CD14-positive monocyte (primary cell): ENCODE measurements at regions not wholly inside any gene's neighbourhood (a gene's known extent, or its start where the extent isn't known, plus 50 kb on each side); places are given as distances from the start of the nearest gene placed in this dataset.

Experiments used
- DNase-seq, 3 donors: peaks; one replicate each; pipeline ENCODE4 v3.0.0-alpha.2; 2011 to 2022
- H2AFZ ChIP-seq: 2 replicates; pipeline ENCODE4 v1.6.0; 2012; ENCODE audit warnings: mild to moderate bottlenecking, low read depth, low read length, inconsistent platforms; ENCODE audit not compliant: insufficient read depth, poor library complexity, severe bottlenecking
- H3K27ac ChIP-seq, 2 donors: 1 replicate in 1 of 2; 2 replicates in 1 of 2; pipeline ENCODE4 v1.5.1; 2012 to 2013; ENCODE audit warnings: low read length in 2 of 2, control low read depth in 1 of 2, inconsistent platforms in 1 of 2, low read depth in 1 of 2, mild to moderate bottlenecking in 1 of 2
- H3K27me3 ChIP-seq, 2 donors: one replicate each; pipeline versions ENCODE4 v1.6.0 to v1.6.1; 2011 to 2013; ENCODE audit warnings: low read length in 2 of 2; ENCODE audit not compliant: control insufficient read depth in 2 of 2, insufficient read depth in 2 of 2
- H3K36me3 ChIP-seq, 2 donors: replicated peaks in 1 of 2; 1 replicate in 1 of 2; 2 replicates in 1 of 2; pipeline versions ENCODE4 v1.5.1 to v1.6.1; 2012 to 2013; ENCODE audit warnings: low read length in 2 of 2, control low read depth in 1 of 2, inconsistent platforms in 1 of 2, mild to moderate bottlenecking in 1 of 2; ENCODE audit not compliant: insufficient read depth in 2 of 2, control insufficient read depth in 1 of 2
- H3K4me1 ChIP-seq, 2 donors: 1 replicate in 1 of 2; 2 replicates in 1 of 2; pipeline versions ENCODE4 v1.5.1 to v1.6.1; 2012 to 2013; ENCODE audit warnings: low read length in 2 of 2, control low read depth in 1 of 2, inconsistent platforms in 1 of 2, mild to moderate bottlenecking in 1 of 2, moderate library complexity in 1 of 2; ENCODE audit not compliant: insufficient read depth in 2 of 2, control insufficient read depth in 1 of 2
- H3K4me2 ChIP-seq: replicated peaks from 2 replicates; pipeline ENCODE3; 2012; ENCODE audit warnings: low read length, moderate library complexity, mild to moderate bottlenecking; ENCODE audit not compliant: poor library complexity, severe bottlenecking; ENCODE audit errors: extremely low read depth
- H3K4me3 ChIP-seq, 3 experiments: fragments of 200-600 bp in 1 of 3; sonication (generic) in 1 of 3; replicated peaks in 1 of 3; 1 replicate in 2 of 3; 2 replicates in 1 of 3; pipeline ENCODE4 v1.5.1; 2011 to 2013; ENCODE audit warnings: low read length in 3 of 3, mild to moderate bottlenecking in 3 of 3, control low read depth in 2 of 3, low read depth in 2 of 3, inconsistent platforms in 1 of 3, moderate library complexity in 1 of 3
- H3K79me2 ChIP-seq: 2 replicates; pipeline ENCODE4 v1.6.0; 2012; ENCODE audit warnings: mild to moderate bottlenecking, control low read depth, inconsistent platforms, low read length, moderate library complexity; ENCODE audit not compliant: insufficient read depth
- H3K9ac ChIP-seq: 2 replicates; pipeline ENCODE4 v1.6.0; 2017; ENCODE audit warnings: low read length, mild to moderate bottlenecking; ENCODE audit not compliant: insufficient read depth, poor library complexity, severe bottlenecking
- H3K9me3 ChIP-seq, 2 donors: replicated peaks in 1 of 2; 1 replicate in 1 of 2; 2 replicates in 1 of 2; pipeline versions ENCODE4 v1.5.1 to v1.6.1; 2012 to 2013; ENCODE audit warnings: low read length in 2 of 2, control low read depth in 1 of 2; ENCODE audit not compliant: control insufficient read depth in 1 of 2, insufficient read depth in 1 of 2
- H4K20me1 ChIP-seq: 2 replicates; pipeline ENCODE4 v1.6.0; 2012; ENCODE audit warnings: mild to moderate bottlenecking, low read length, control low read depth, moderate library complexity; ENCODE audit not compliant: insufficient read depth
- H3K27ac Mint-ChIP-seq, 7 donors: one replicate each; pipeline ENCODE4 v1.8.0; 2020; ENCODE audit warnings: mild to moderate bottlenecking in 7 of 7, mixed read lengths in 7 of 7, moderate library complexity in 6 of 7, inconsistent platforms in 2 of 7
- H3K27me3 Mint-ChIP-seq, 3 donors: one replicate each; pipeline ENCODE4 v1.8.0; 2021 to 2022; ENCODE audit warnings: low read depth in 3 of 3, mild to moderate bottlenecking in 3 of 3, mixed read lengths in 3 of 3, moderate library complexity in 3 of 3, inconsistent platforms in 1 of 3
- H3K36me3 Mint-ChIP-seq, 2 donors: one replicate each; pipeline ENCODE4 v1.8.0; 2020; ENCODE audit warnings: mixed read lengths in 2 of 2, inconsistent platforms in 1 of 2, mild to moderate bottlenecking in 1 of 2
- H3K4me1 Mint-ChIP-seq: one replicate; pipeline ENCODE4 v1.8.0; 2020; ENCODE audit warnings: mild to moderate bottlenecking, mixed read lengths
- H3K4me3 Mint-ChIP-seq, 2 donors: one replicate each; pipeline ENCODE4 v1.8.0; 2020; ENCODE audit warnings: mild to moderate bottlenecking in 2 of 2, mixed read lengths in 2 of 2, moderate library complexity in 1 of 2
- H3K9me3 Mint-ChIP-seq, 7 donors: one replicate each; pipeline ENCODE4 v1.8.0; 2020 to 2022; ENCODE audit warnings: mixed read lengths in 7 of 7, mild to moderate bottlenecking in 6 of 7, moderate library complexity in 6 of 7, inconsistent platforms in 2 of 7
- WGBS: methylation state at CpG from one replicate; pipeline ENCODE4 v1.1.5; 2013; ENCODE audit warnings: missing lambda C conversion rate; ENCODE audit not compliant: insufficient coverage; 5-methylcytosine and 5-hydroxymethylcytosine counted together
- intact Hi-C, 2 donors: fragments of 100-400 bp; cut with micrococcal nuclease; formaldehyde crosslinking; loops; one replicate each; pipeline versions ENCODE4 v1.15.0 to v1.15.1; 2023
- TF ChIP-seq, protein P1 (sequence below): fragments of 200-600 bp; IDR thresholded peaks from one replicate; pipeline ENCODE4 v1.8.0; 2022; ENCODE audit warnings: antibody characterized with exemption, mild to moderate bottlenecking

DNA sequence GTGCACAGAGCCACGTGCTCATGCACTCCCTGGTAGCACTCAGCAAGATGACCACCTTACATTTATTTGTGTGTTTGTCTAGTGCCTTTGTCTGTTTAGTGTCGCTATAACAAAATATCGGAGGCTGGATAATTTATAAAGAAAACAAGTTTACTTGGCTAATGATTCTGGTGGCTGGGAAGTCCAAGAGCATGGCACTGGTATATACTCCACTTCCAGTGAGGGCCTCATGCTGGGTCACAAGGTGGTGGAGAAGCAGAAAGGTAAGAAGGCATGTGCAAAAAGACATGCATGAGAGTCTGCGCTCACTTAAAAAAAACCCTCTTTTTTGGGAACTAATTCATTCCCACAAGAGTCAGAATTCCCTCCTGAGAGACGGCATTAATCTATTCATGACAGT is 52.5 kb upstream of the BOD1 start:
- Mint-ChIP-seq H3K36me3 (peaks cover 0 to 2% of the 10 kb centered on the region in 2 donors), H3K4me1 (peaks cover 40% of the 10 kb centered on the region), H3K9me3 (peaks cover 0 to 10% (median 6%) of the 10 kb centered on the region in 7 donors), H3K27me3 (no peaks in the 10 kb centered on the region), H3K4me3 (no peak overlapping the region), H3K27ac (peak overlapping the region in 2 of 7 donors; percentile 27 to 37)
- Histone ChIP-seq H3K9me3 (peaks cover 0 to 8% of the 10 kb centered on the region in 2 donors), H3K27ac (no peak overlapping the region), H3K4me1 (peaks cover 37% of the 10 kb centered on the region in 2 donors), H4K20me1 (no peaks in the 10 kb centered on the region), H2AFZ (no peak overlapping the region), H3K27me3 (no peaks in the 10 kb centered on the region), H3K36me3 (no peaks in the 10 kb centered on the region), H3K9ac (no peak overlapping the region), H3K4me3 (no peak overlapping the region), H3K4me2 (no peak overlapping the region), H3K79me2 (no peaks in the 10 kb centered on the region)
- DNase-seq = no peak
- intact Hi-C loops = no loop called here
- 90% methylated on average over 3 of the region's 5 CpGs for WGBS
- TF ChIP-seq, protein P1, sequence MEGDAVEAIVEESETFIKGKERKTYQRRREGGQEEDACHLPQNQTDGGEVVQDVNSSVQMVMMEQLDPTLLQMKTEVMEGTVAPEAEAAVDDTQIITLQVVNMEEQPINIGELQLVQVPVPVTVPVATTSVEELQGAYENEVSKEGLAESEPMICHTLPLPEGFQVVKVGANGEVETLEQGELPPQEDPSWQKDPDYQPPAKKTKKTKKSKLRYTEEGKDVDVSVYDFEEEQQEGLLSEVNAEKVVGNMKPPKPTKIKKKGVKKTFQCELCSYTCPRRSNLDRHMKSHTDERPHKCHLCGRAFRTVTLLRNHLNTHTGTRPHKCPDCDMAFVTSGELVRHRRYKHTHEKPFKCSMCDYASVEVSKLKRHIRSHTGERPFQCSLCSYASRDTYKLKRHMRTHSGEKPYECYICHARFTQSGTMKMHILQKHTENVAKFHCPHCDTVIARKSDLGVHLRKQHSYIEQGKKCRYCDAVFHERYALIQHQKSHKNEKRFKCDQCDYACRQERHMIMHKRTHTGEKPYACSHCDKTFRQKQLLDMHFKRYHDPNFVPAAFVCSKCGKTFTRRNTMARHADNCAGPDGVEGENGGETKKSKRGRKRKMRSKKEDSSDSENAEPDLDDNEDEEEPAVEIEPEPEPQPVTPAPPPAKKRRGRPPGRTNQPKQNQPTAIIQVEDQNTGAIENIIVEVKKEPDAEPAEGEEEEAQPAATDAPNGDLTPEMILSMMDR = no peak

DNA sequence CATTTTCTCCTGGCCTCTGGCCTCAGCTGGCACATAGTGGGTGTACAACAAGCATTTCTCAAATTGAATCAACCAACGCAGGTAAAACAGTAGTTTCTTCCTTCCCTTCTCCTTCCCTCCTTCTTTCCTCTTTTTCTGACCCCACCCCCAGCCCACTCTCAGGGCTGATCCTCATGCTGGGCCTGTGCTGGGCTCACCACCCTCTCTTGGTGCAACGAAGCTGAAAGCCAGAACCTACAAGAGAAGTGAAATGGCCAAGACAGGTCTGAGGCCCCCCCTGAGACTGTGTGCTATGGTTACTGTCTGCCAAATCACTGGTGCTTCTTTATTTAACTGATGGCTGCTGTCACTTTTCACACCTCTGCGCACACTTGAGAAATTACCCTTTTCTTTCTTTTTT is 53.0 kb upstream of the BOD1 start:
- no peaks in the 10 kb centered on the region for H3K27me3 ChIP-seq
- 21% methylated on average over 2 of the region's 3 CpGs for WGBS
- Mint-ChIP-seq H3K9me3 (peaks cover 0 to 12% (median 6%) of the 10 kb centered on the region in 7 donors), H3K36me3 (peaks cover 0 to 2% of the 10 kb centered on the region in 2 donors), H3K27ac (peak overlapping the region in 2 of 7 donors; percentile 15 to 60), H3K4me3 (no peak overlapping the region), H3K4me1 (peaks cover 34% of the 10 kb centered on the region), H3K27me3 (no peaks in the 10 kb centered on the region)
- H3K36me3 ChIP-seq = no peaks in the 10 kb centered on the region
- H3K4me1 ChIP-seq = peaks cover 31% of the 10 kb centered on the region in 2 donors
- DNase-seq = no peak
- no peaks in the 10 kb centered on the region for H4K20me1 ChIP-seq
- peaks cover 0 to 8% of the 10 kb centered on the region in 2 donors for H3K9me3 ChIP-seq
- H3K4me2 ChIP-seq = no peak overlapping the region
- H3K9ac ChIP-seq = no peak overlapping the region
- H3K27ac ChIP-seq = no peak overlapping the region
- H3K4me3 ChIP-seq = no peak overlapping the region
- TF ChIP-seq, protein P1 = no peak
- intact Hi-C loops = no loop called here
- H2AFZ ChIP-seq = no peak overlapping the region
- H3K79me2 ChIP-seq = no peaks in the 10 kb centered on the region
